H1 (cell line): ENCODE measurements at regions not wholly inside any gene's neighbourhood (a gene's known extent, or its start where the extent isn't known, plus 50 kb on each side); places are given as distances from the start of the nearest gene placed in this dataset.

Source experiments
- CHD7 ChIP-seq: fragments of 300-600 bp; sonication (generic); IDR thresholded peaks from 2 replicates; pipeline ENCODE4 v1.7.1; 2012; ENCODE audit warnings: low read length, moderate library complexity, mild to moderate bottlenecking, inconsistent platforms; ENCODE audit not compliant: insufficient replicate concordance
- EZH2 ChIP-seq: fragments of 200-600 bp; sonication (generic); IDR thresholded peaks from 2 replicates; pipeline ENCODE4 v1.7.1; 2012; ENCODE audit warnings: low read depth, mild to moderate bottlenecking, moderate library complexity, low read length, inconsistent platforms; ENCODE audit not compliant: severe bottlenecking
- POU5F1 ChIP-seq: IDR thresholded peaks from 2 replicates; pipeline ENCODE4 v1.6.1; 2011; ENCODE audit warnings: low read depth, mild to moderate bottlenecking, low read length, moderate library complexity
- RAD21 ChIP-seq, 2 experiments: IDR thresholded peaks in 1 of 2; conservative IDR thresholded peaks in 1 of 2; 2 replicates each; pipeline ENCODE4 v1.6.1; 2011; ENCODE audit warnings: low read depth in 2 of 2, low read length in 2 of 2, improper control_type of control experiment in 1 of 2, inconsistent platforms in 1 of 2, mild to moderate bottlenecking in 1 of 2, moderate library complexity in 1 of 2
- SAP30 ChIP-seq: fragments of 300-600 bp; sonication (generic); IDR thresholded peaks from 2 replicates; pipeline ENCODE4 v1.7.1; 2012; ENCODE audit warnings: low read length, moderate library complexity, mild to moderate bottlenecking, inconsistent platforms; ENCODE audit not compliant: insufficient read depth, insufficient replicate concordance
- SIRT6 ChIP-seq: IDR thresholded peaks from one replicate; pipeline ENCODE4 v1.7.1; 2012; ENCODE audit warnings: low read length, inconsistent platforms
- SP2 ChIP-seq: IDR thresholded peaks from 2 replicates; pipeline ENCODE4 v1.6.1; 2012; ENCODE audit warnings: mild to moderate bottlenecking, low read length, inconsistent platforms
- TAF7 ChIP-seq: optimal IDR thresholded peaks from 2 replicates; pipeline ENCODE3; 2011; ENCODE audit warnings: low read depth, mild to moderate bottlenecking, inconsistent platforms, low read length, moderate library complexity, borderline replicate concordance

- TF ChIP-seq EZH2 = no peak
- TF ChIP-seq SP2 = no peak
- TF ChIP-seq SIRT6 = no peak
- TF ChIP-seq TAF7 = no peak
- TF ChIP-seq POU5F1 = no peak
- no peak for TF ChIP-seq RAD21 (IDR thresholded peaks at IDR 0.05 in 1 of 2, conservative IDR thresholded peaks at IDR 0.05 in 1 of 2; ENCODE audit: low read depth in 2 of 2, low read length in 2 of 2)
- TF ChIP-seq SAP30 = no peak
- no peak for TF ChIP-seq CHD7
These were observed 364.7 kb downstream of the BCL11B start (continued) for GRCh38 chr14:98907271-98907670.
